ENCODE measurements at regions not wholly inside any gene's neighbourhood (a gene's known extent, or its start where the extent isn't known, plus 50 kb on each side); places are given as distances from the start of the nearest gene placed in this dataset.
A peak's percentile ranks its signal among the peaks of the same experiment; 100 is the strongest.

- no CpG with 5 or more reads among the region's 5 CpGs for WGBS (ENCODE audit: extremely low coverage, insufficient coverage, low lambda C conversion rate)
- Histone ChIP-seq H3K4me2 (ENCODE audit: low read length) (no peak overlapping the region), H4K8ac (ENCODE audit: low read depth, low read length) (no peak overlapping the region), H3K56ac (ENCODE audit: low read length) (no peak overlapping the region), H3K79me1 (ENCODE audit: low read length) (no peaks in the 10 kb centered on the region), H4K5ac (ENCODE audit: low read length) (no peak overlapping the region), H2BK120ac (ENCODE audit: low read depth, low read length) (no peak overlapping the region), H2BK15ac (replicated peaks; ENCODE audit: low read depth) (no peak overlapping the region), H3K27me3 (ENCODE audit: insufficient read depth, low read length, poor library complexity) (no peaks in the 10 kb centered on the region), H3K36me3 (ENCODE audit: control insufficient read depth, insufficient read depth, low read length) (no peaks in the 10 kb centered on the region), H3K4me3 (ENCODE audit: low read length) (no peak overlapping the region), H2BK5ac (ENCODE audit: low read length) (no peak overlapping the region), H3K18ac (ENCODE audit: low read length) (no peak overlapping the region), H3K9ac (ENCODE audit: low read length) (no peak overlapping the region), H3K23ac (ENCODE audit: low read length) (no peak overlapping the region), H3K4me1 (ENCODE audit: control insufficient read depth, low read depth, low read length) (no peaks in the 10 kb centered on the region), H3K27ac (ENCODE audit: low read depth, low read length) (no peak overlapping the region), H3K79me2 (ENCODE audit: control insufficient read depth, insufficient read depth, low read length) (no peaks in the 10 kb centered on the region), H3K4ac (ENCODE audit: low read depth, low read length) (no peak overlapping the region), H2AK5ac (ENCODE audit: low read length) (no peak overlapping the region)
- no peak for DNase-seq
Measured at GRCh38 chr12:13857750-13858149, 123.7 kb downstream of the GRIN2B start.

- no peak overlapping the region for H4K8ac ChIP-seq (ENCODE audit: low read depth, low read length)
- no peak overlapping the region for H2AK5ac ChIP-seq (ENCODE audit: low read length)
- H3K79me2 ChIP-seq (ENCODE audit: control insufficient read depth, insufficient read depth, low read length), result no peaks in the 10 kb centered on the region
- H4K5ac ChIP-seq (ENCODE audit: low read length), result no peak overlapping the region
- no peak overlapping the region for H3K56ac ChIP-seq (ENCODE audit: low read length)
- no peak overlapping the region for H3K4me3 ChIP-seq (ENCODE audit: low read length)
- no peak overlapping the region for H3K18ac ChIP-seq (ENCODE audit: low read length)
- H3K4me2 ChIP-seq (ENCODE audit: low read length), result no peak overlapping the region
- no peak overlapping the region for H3K27ac ChIP-seq (ENCODE audit: low read depth, low read length)
- no peaks in the 10 kb centered on the region for H3K79me1 ChIP-seq (ENCODE audit: low read length)
- DNase-seq, result peak; percentile 81
- H3K4me1 ChIP-seq (ENCODE audit: control insufficient read depth, low read depth, low read length), result no peaks in the 10 kb centered on the region
- H3K36me3 ChIP-seq (ENCODE audit: control insufficient read depth, insufficient read depth, low read length), result no peaks in the 10 kb centered on the region
- peaks cover 5% of the 10 kb centered on the region for H3K27me3 ChIP-seq (ENCODE audit: insufficient read depth, low read length, poor library complexity)
- no peak overlapping the region for H3K23ac ChIP-seq (ENCODE audit: low read length)
- no peak overlapping the region for H2BK5ac ChIP-seq (ENCODE audit: low read length)
- WGBS (ENCODE audit: extremely low coverage, insufficient coverage, low lambda C conversion rate), result no CpG with 5 or more reads among the region's 3 CpGs
- H3K4ac ChIP-seq (ENCODE audit: low read depth, low read length), result no peak overlapping the region
- H3K9ac ChIP-seq (ENCODE audit: low read length), result no peak overlapping the region
- no peak overlapping the region for H2BK120ac ChIP-seq (ENCODE audit: low read depth, low read length)
- H2BK15ac ChIP-seq (replicated peaks; ENCODE audit: low read depth), result no peak overlapping the region
Measured at GRCh38 chr12:13853471-13853870, 127.9 kb downstream of the GRIN2B start.

- Histone ChIP-seq H3K18ac (ENCODE audit: low read length) (no peak overlapping the region), H2BK5ac (ENCODE audit: low read length) (no peak overlapping the region), H3K79me2 (ENCODE audit: control insufficient read depth, insufficient read depth, low read length) (no peaks in the 10 kb centered on the region), H3K4me2 (ENCODE audit: low read length) (no peak overlapping the region), H3K36me3 (ENCODE audit: control insufficient read depth, insufficient read depth, low read length) (no peaks in the 10 kb centered on the region), H4K8ac (ENCODE audit: low read depth, low read length) (no peak overlapping the region), H3K23ac (ENCODE audit: low read length) (no peak overlapping the region), H3K27ac (ENCODE audit: low read depth, low read length) (no peak overlapping the region), H2BK120ac (ENCODE audit: low read depth, low read length) (no peak overlapping the region), H3K4me1 (ENCODE audit: control insufficient read depth, low read depth, low read length) (no peaks in the 10 kb centered on the region), H3K4ac (ENCODE audit: low read depth, low read length) (no peak overlapping the region), H2AK5ac (ENCODE audit: low read length) (no peak overlapping the region), H2BK15ac (replicated peaks; ENCODE audit: low read depth) (no peak overlapping the region), H4K5ac (ENCODE audit: low read length) (no peak overlapping the region), H3K9ac (ENCODE audit: low read length) (no peak overlapping the region), H3K4me3 (ENCODE audit: low read length) (no peak overlapping the region), H3K56ac (ENCODE audit: low read length) (no peak overlapping the region), H3K27me3 (ENCODE audit: insufficient read depth, low read length, poor library complexity) (peaks cover 17% of the 10 kb centered on the region), H3K79me1 (ENCODE audit: low read length) (no peaks in the 10 kb centered on the region)
- no CpG with 5 or more reads among the region's 3 CpGs for WGBS (ENCODE audit: extremely low coverage, insufficient coverage, low lambda C conversion rate)
- peak; percentile 90 for DNase-seq
Measured at GRCh38 chr12:13851828-13852227, 129.6 kb downstream of the GRIN2B start.

GRCh38 chr12:13849456-13849855, 131.9 kb downstream of the GRIN2B start:
- no peak overlapping the region for H3K9ac ChIP-seq (ENCODE audit: low read length)
- H3K18ac ChIP-seq (ENCODE audit: low read length), result no peak overlapping the region
- H3K27ac ChIP-seq (ENCODE audit: low read depth, low read length), result no peak overlapping the region
- H3K27me3 ChIP-seq (ENCODE audit: insufficient read depth, low read length, poor library complexity), result peaks cover 22% of the 10 kb centered on the region
- H3K36me3 ChIP-seq (ENCODE audit: control insufficient read depth, insufficient read depth, low read length), result no peaks in the 10 kb centered on the region
- no peaks in the 10 kb centered on the region for H3K79me1 ChIP-seq (ENCODE audit: low read length)
- H4K5ac ChIP-seq (ENCODE audit: low read length), result no peak overlapping the region
- WGBS (ENCODE audit: extremely low coverage, insufficient coverage, low lambda C conversion rate), result no CpG with 5 or more reads among the region's 3 CpGs
- no peak overlapping the region for H4K8ac ChIP-seq (ENCODE audit: low read depth, low read length)
- no peaks in the 10 kb centered on the region for H3K79me2 ChIP-seq (ENCODE audit: control insufficient read depth, insufficient read depth, low read length)
- H2BK5ac ChIP-seq (ENCODE audit: low read length), result no peak overlapping the region
- H3K4me1 ChIP-seq (ENCODE audit: control insufficient read depth, low read depth, low read length), result no peaks in the 10 kb centered on the region
- no peak overlapping the region for H3K4ac ChIP-seq (ENCODE audit: low read depth, low read length)
- H3K4me2 ChIP-seq (ENCODE audit: low read length), result no peak overlapping the region
- H2BK120ac ChIP-seq (ENCODE audit: low read depth, low read length), result no peak overlapping the region
- no peak overlapping the region for H3K23ac ChIP-seq (ENCODE audit: low read length)
- no peak overlapping the region for H2BK15ac ChIP-seq (replicated peaks; ENCODE audit: low read depth)
- H3K4me3 ChIP-seq (ENCODE audit: low read length), result no peak overlapping the region
- no peak for DNase-seq
- no peak overlapping the region for H3K56ac ChIP-seq (ENCODE audit: low read length)
- H2AK5ac ChIP-seq (ENCODE audit: low read length), result no peak overlapping the region

GRCh38 chr12:13843841-13844240, 137.6 kb downstream of the GRIN2B start:
- peaks cover 3% of the 10 kb centered on the region for H3K4me1 ChIP-seq (ENCODE audit: control insufficient read depth, low read depth, low read length)
- H3K27me3 ChIP-seq (ENCODE audit: insufficient read depth, low read length, poor library complexity), result peaks cover 28% of the 10 kb centered on the region
- H3K27ac ChIP-seq (ENCODE audit: low read depth, low read length), result no peak overlapping the region
- no peak overlapping the region for H3K23ac ChIP-seq (ENCODE audit: low read length)
- H3K4me2 ChIP-seq (ENCODE audit: low read length), result no peak overlapping the region
- H3K4ac ChIP-seq (ENCODE audit: low read depth, low read length), result no peak overlapping the region
- H2BK120ac ChIP-seq (ENCODE audit: low read depth, low read length), result no peak overlapping the region
- no peak overlapping the region for H3K56ac ChIP-seq (ENCODE audit: low read length)
- no peak overlapping the region for H2BK5ac ChIP-seq (ENCODE audit: low read length)
- DNase-seq, result peak; percentile 89
- H2AK5ac ChIP-seq (ENCODE audit: low read length), result no peak overlapping the region
- no CpG with 5 or more reads among the region's 1 CpG for WGBS (ENCODE audit: extremely low coverage, insufficient coverage, low lambda C conversion rate)
- no peak overlapping the region for H4K8ac ChIP-seq (ENCODE audit: low read depth, low read length)
- no peak overlapping the region for H3K4me3 ChIP-seq (ENCODE audit: low read length)
- H2BK15ac ChIP-seq (replicated peaks; ENCODE audit: low read depth), result no peak overlapping the region
- no peaks in the 10 kb centered on the region for H3K36me3 ChIP-seq (ENCODE audit: control insufficient read depth, insufficient read depth, low read length)
- no peak overlapping the region for H3K9ac ChIP-seq (ENCODE audit: low read length)
- no peaks in the 10 kb centered on the region for H3K79me1 ChIP-seq (ENCODE audit: low read length)
- H4K5ac ChIP-seq (ENCODE audit: low read length), result no peak overlapping the region
- H3K79me2 ChIP-seq (ENCODE audit: control insufficient read depth, insufficient read depth, low read length), result no peaks in the 10 kb centered on the region
- no peak overlapping the region for H3K18ac ChIP-seq (ENCODE audit: low read length)

- no CpG with 5 or more reads among the region's 7 CpGs for WGBS (ENCODE audit: extremely low coverage, insufficient coverage, low lambda C conversion rate)
- Histone ChIP-seq H3K27ac (ENCODE audit: low read depth, low read length) (no peak overlapping the region), H3K23ac (ENCODE audit: low read length) (no peak overlapping the region)
Measured at GRCh38 chr12:13841358-13841757, 140.0 kb downstream of the GRIN2B start.

More at GRCh38 chr12:13841358-13841757, 140.0 kb downstream of the GRIN2B start:
- no peak overlapping the region for H4K8ac ChIP-seq (ENCODE audit: low read depth, low read length)
- H3K9ac ChIP-seq (ENCODE audit: low read length), result no peak overlapping the region
- no peak overlapping the region for H4K5ac ChIP-seq (ENCODE audit: low read length)
- H3K4me3 ChIP-seq (ENCODE audit: low read length), result no peak overlapping the region
- no peak overlapping the region for H3K4ac ChIP-seq (ENCODE audit: low read depth, low read length)
- no peaks in the 10 kb centered on the region for H3K79me2 ChIP-seq (ENCODE audit: control insufficient read depth, insufficient read depth, low read length)
- no peak overlapping the region for H2AK5ac ChIP-seq (ENCODE audit: low read length)
- H3K36me3 ChIP-seq (ENCODE audit: control insufficient read depth, insufficient read depth, low read length), result no peaks in the 10 kb centered on the region
- no peak overlapping the region for H2BK15ac ChIP-seq (replicated peaks; ENCODE audit: low read depth)
- H3K18ac ChIP-seq (ENCODE audit: low read length), result no peak overlapping the region
- no peaks in the 10 kb centered on the region for H3K79me1 ChIP-seq (ENCODE audit: low read length)
- no peak for DNase-seq
- no peak overlapping the region for H3K56ac ChIP-seq (ENCODE audit: low read length)
- peaks cover 3% of the 10 kb centered on the region for H3K4me1 ChIP-seq (ENCODE audit: control insufficient read depth, low read depth, low read length)
- peaks cover 12% of the 10 kb centered on the region for H3K27me3 ChIP-seq (ENCODE audit: insufficient read depth, low read length, poor library complexity)
- H3K4me2 ChIP-seq (ENCODE audit: low read length), result no peak overlapping the region
- H2BK5ac ChIP-seq (ENCODE audit: low read length), result no peak overlapping the region
- no peak overlapping the region for H2BK120ac ChIP-seq (ENCODE audit: low read depth, low read length)
